ENCODE measurements at regions not wholly inside any gene's neighbourhood (a gene's known extent, or its start where the extent isn't known, plus 50 kb on each side); places are given as distances from the start of the nearest gene placed in this dataset.

DNA sequence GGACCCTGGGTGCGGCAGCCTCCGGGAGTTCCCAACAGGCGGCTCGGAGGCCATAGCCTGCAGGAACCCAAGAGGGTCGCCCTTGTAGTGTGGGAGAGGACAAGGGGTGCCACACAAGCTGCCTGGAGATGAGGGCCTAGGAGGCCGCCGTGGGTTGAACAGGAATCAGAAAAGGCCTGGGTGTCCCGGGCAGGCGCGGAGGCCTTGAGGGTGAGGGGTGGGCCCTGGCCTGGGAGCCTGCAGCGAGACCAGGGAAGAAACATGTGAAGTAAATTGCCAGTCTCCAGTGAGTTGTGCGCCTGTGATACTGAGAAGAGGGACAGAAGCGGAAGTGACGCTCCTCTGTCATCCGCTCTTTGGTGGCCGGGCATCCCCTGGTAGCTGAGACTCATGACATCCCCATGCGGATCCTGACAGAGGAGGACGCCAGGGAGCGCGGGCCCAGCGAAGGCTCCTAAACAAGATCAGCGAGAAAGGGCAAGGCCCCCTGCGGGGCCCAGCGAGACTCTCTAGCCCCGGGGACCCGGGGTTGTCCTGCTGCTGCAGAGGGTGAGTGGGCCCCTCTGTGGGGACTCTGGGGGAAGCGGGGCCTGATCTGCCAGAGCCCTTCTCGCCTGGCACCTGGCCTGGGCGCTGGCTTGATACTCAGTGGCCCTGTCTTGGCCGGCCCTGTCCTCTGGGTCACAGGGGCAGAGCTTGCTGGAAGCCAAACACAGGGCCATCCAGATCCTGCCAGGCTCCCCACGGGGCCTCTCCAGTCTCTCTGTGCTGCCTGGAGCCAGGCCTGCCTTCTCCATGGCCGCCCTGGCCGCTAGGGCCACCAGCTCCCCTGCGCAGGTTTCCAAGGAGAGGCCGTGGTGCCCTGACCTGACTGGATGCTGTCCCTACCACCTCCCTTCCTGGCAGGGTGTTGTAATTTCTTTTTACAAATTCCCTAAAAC is 788.4 kb downstream of the TLE4 start:
- TF ChIP-seq POLR2A (IDR thresholded peaks at IDR 0.05): no peak
- TF ChIP-seq, protein P1, sequence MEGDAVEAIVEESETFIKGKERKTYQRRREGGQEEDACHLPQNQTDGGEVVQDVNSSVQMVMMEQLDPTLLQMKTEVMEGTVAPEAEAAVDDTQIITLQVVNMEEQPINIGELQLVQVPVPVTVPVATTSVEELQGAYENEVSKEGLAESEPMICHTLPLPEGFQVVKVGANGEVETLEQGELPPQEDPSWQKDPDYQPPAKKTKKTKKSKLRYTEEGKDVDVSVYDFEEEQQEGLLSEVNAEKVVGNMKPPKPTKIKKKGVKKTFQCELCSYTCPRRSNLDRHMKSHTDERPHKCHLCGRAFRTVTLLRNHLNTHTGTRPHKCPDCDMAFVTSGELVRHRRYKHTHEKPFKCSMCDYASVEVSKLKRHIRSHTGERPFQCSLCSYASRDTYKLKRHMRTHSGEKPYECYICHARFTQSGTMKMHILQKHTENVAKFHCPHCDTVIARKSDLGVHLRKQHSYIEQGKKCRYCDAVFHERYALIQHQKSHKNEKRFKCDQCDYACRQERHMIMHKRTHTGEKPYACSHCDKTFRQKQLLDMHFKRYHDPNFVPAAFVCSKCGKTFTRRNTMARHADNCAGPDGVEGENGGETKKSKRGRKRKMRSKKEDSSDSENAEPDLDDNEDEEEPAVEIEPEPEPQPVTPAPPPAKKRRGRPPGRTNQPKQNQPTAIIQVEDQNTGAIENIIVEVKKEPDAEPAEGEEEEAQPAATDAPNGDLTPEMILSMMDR (IDR thresholded peaks at IDR 0.05 in 4 of 5, conservative IDR thresholded peaks at IDR 0.05 in 1 of 5): no peak
- Histone ChIP-seq H3K27me3 (no peaks in the 10 kb centered on the region), H3K27ac (no peak overlapping the region), H3K9me3 (no peaks in the 10 kb centered on the region), H3K4me1 (no peaks in the 10 kb centered on the region), H3K4me3 (no peak overlapping the region), H3K36me3 (no peaks in the 10 kb centered on the region)
- in situ Hi-C loops (cut with MboI; ENCODE audit: low sequenced_read_pairs in 4 of 4): no loop called here
- ATAC-seq (no peak), DNase-seq (no peak)
- intact Hi-C loops (cut with DNase I; ENCODE audit: low total_unique reads): no loop called here

DNA sequence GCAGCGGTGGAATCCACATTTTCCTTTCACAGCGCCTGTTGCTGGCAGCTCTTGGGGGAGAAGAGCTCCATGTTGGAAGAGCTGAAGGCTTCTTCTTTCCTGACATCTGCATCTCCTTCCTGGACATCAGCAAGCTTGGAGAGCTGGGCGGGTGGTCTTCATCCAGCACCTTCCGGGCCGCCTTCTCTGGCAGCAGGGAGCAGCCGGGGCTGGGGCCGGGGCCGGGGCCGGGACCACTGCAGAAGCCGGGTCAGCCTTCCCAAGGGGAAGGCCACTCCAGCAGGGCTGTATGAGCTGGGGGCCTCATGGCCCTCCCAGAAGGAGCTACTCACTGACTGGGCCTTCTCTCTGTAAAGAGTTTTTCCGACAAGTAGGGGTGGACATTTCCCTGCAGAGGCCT is 787.5 kb downstream of the TLE4 start:
- no peak for ATAC-seq
- TF ChIP-seq, protein P1 (IDR thresholded peaks at IDR 0.05 in 4 of 5, conservative IDR thresholded peaks at IDR 0.05 in 1 of 5): no peak
- TF ChIP-seq POLR2A (IDR thresholded peaks at IDR 0.05): no peak

DNA sequence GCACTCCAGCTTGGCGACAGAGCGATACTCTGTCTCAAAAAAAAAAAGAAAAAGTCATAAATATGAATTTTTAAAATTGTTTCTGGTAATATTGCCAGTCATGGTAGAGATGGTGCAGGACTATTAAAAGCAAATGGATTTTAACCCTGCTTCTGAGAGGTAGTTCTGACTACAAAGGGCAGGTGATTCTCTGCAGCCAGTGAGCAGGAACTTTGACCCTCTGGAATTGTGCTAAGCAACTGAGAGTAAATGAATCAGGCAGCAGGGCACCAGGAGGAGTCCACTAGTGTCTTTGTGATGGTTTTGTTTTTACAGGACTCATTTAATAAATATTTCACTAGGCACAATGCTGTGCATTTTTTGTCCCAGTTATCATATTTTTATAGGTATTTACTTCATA is 781.2 kb downstream of the TLE4 start:
- in situ Hi-C loops (cut with MboI; ENCODE audit: low sequenced_read_pairs in 4 of 4): no loop called here
- no peaks in the 10 kb centered on the region for H3K27me3 ChIP-seq

More for the DNA sequence above, 787.5 kb downstream of the TLE4 start:
- Histone ChIP-seq H3K4me3 (no peak overlapping the region), H3K27ac (no peak overlapping the region), H3K4me1 (no peaks in the 10 kb centered on the region), H3K9me3 (no peaks in the 10 kb centered on the region), H3K36me3 (no peaks in the 10 kb centered on the region), H3K27me3 (no peaks in the 10 kb centered on the region)
- in situ Hi-C loops (cut with MboI; ENCODE audit: low sequenced_read_pairs in 4 of 4): no loop called here
- intact Hi-C loops (cut with DNase I; ENCODE audit: low total_unique reads): no loop called here
- no peak for DNase-seq

DNA sequence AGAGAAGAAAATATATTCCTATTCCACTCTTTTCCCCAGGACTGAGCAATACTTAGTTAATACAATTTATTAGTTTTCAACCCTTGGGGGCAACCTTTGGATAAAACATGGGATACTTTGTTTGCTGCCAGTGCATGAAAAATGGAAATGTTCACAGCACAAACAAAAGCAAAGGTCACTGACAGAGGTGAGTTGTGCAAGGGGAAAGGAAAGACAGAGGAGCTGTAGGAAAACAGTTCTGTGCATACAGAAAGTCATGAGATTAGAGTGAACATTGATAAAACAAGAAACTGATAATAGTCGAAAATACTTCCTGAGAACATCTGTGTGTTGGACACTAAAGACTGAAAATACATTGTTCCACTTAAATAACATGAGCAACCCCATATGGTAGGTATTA is 779.8 kb downstream of the TLE4 start:
- no peak overlapping the region for H3K27ac ChIP-seq
- no peaks in the 10 kb centered on the region for H3K27me3 ChIP-seq
- H3K9me3 ChIP-seq: no peaks in the 10 kb centered on the region
- no peak for DNase-seq
- TF ChIP-seq, protein P1 (IDR thresholded peaks at IDR 0.05 in 4 of 5, conservative IDR thresholded peaks at IDR 0.05 in 1 of 5): no peak
- TF ChIP-seq POLR2A (IDR thresholded peaks at IDR 0.05): no peak
- no peak for ATAC-seq
- no peaks in the 10 kb centered on the region for H3K36me3 ChIP-seq
- H3K4me1 ChIP-seq: no peaks in the 10 kb centered on the region
- no peak overlapping the region for H3K4me3 ChIP-seq
- in situ Hi-C loops (cut with MboI; ENCODE audit: low sequenced_read_pairs in 4 of 4) (no loop called here), intact Hi-C loops (cut with DNase I; ENCODE audit: low total_unique reads) (no loop called here)

More for the DNA sequence above, 781.2 kb downstream of the TLE4 start:
- TF ChIP-seq, protein P1 (IDR thresholded peaks at IDR 0.05 in 4 of 5, conservative IDR thresholded peaks at IDR 0.05 in 1 of 5): no peak
- no peak for TF ChIP-seq POLR2A (IDR thresholded peaks at IDR 0.05)
- intact Hi-C loops (cut with DNase I; ENCODE audit: low total_unique reads): no loop called here
- Histone ChIP-seq H3K4me1 (no peaks in the 10 kb centered on the region), H3K9me3 (no peaks in the 10 kb centered on the region), H3K4me3 (no peak overlapping the region), H3K27ac (no peak overlapping the region), H3K36me3 (no peaks in the 10 kb centered on the region)
- DNase-seq (no peak), ATAC-seq (no peak)
